ENCODE measurements at regions not wholly inside any gene's neighbourhood (a gene's known extent, or its start where the extent isn't known, plus 50 kb on each side); places are given as distances from the start of the nearest gene placed in this dataset.

DNA sequence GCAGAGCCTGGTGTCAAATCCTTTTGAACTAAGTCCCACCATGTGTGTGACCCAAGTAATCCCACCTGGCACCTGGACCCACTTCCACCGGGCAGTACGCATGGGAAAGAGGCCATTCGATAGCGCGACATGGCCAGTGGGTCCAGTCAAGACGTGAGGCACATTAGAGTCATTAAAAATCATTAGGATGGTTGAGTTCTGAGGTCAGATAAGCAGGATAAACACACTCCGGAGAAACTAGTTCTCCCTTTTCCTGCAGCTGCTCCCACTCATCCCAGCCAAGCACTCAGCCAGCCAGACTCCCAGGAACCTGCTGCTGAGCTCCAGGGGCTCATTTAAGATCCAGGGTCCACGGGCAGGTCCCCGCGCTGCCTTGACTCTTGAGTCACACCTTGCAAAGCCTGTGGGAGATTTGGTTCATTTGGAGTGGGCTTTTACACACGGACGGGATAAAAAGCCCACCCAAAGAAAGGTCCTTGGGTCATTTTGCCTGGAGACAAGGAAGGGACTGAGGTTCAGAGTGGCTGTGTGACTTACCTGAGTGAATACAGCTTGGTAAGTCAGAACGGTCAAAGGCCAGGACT lies 313.9 kb downstream of the BCL11B start:
- TF ChIP-seq ZFX (IDR thresholded peaks at IDR 0.05), result no peak
- TF ChIP-seq, protein P1, sequence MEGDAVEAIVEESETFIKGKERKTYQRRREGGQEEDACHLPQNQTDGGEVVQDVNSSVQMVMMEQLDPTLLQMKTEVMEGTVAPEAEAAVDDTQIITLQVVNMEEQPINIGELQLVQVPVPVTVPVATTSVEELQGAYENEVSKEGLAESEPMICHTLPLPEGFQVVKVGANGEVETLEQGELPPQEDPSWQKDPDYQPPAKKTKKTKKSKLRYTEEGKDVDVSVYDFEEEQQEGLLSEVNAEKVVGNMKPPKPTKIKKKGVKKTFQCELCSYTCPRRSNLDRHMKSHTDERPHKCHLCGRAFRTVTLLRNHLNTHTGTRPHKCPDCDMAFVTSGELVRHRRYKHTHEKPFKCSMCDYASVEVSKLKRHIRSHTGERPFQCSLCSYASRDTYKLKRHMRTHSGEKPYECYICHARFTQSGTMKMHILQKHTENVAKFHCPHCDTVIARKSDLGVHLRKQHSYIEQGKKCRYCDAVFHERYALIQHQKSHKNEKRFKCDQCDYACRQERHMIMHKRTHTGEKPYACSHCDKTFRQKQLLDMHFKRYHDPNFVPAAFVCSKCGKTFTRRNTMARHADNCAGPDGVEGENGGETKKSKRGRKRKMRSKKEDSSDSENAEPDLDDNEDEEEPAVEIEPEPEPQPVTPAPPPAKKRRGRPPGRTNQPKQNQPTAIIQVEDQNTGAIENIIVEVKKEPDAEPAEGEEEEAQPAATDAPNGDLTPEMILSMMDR (conservative IDR thresholded peaks at IDR 0.05), result no peak
- H3K27ac ChIP-seq, result no peak overlapping the region

DNA sequence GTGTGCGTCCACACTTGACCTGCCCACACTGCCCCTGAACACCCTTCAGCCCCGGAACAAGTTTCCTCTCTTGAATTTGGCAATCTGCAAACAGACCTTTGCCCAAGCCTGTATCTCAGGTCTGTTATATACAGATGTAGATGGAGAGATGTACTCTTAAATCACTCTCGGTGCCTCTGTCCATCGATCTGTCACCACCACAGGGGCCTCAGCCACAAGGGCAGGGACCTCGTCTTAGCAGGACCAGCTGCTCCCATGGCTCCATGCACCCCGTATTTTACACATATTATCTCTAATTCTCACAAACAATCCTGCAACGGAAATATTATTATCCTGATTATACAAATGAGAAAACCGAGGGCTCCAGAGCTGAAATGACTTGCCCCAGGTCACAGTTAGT lies 313.4 kb downstream of the BCL11B start:
- TF ChIP-seq ZFX (IDR thresholded peaks at IDR 0.05), result no peak
- TF ChIP-seq, protein P1 (conservative IDR thresholded peaks at IDR 0.05), result no peak
- H3K27ac ChIP-seq, result no peak overlapping the region

DNA sequence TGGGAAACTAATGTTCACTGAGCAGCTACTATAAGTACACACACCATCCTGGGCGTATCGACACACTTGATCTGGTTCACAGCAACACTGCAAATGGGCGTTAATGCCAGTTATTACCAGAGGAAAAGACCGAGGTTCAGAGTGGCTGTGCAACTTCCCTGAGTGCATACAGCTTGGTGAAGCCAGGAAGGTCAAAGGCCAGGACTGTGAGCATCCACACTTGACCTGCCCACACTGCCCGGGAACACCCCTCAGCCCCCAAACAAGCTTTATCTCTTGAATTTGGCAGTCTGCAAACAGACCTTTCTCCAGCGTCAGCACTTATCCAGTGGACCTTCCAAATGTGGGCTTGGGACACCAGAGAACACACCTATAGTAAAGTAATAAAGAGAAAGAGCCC lies 312.6 kb downstream of the BCL11B start:
- H3K27ac ChIP-seq, result no peak overlapping the region
- TF ChIP-seq, protein P1 (conservative IDR thresholded peaks at IDR 0.05), result no peak
- no peak for TF ChIP-seq ZFX (IDR thresholded peaks at IDR 0.05)

DNA sequence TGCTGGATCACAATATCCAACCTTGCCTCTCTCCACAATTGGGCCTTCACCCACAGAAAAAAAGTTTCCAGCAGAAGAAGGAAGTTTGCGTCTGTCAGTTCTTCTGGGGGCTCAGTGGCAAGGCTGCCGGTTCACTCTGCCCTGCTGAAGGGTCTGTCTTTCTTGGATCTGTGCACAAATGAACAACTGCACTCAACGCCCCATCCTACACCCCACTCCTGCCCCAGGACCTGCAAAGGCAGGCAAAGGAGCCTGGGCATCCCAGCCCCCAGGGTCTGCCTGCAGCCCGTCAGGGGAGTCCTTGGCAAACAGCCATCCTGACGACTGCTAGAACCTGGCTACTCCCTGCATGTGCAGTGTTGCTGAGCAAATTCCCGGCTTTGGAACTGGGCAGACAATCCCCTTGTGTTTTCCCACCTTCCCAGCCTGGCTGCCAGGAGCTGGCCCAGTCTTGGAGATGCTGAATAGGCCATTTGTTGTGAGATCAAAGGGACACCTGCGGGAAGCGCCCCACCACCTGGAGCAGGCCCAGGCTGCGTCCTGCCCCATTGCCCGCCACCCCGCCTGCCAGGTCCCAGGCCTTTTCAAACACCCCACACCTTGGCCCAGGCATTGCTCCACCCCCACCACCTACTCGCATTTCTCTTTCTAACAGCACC lies 311.9 kb downstream of the BCL11B start:
- TF ChIP-seq ZFX (IDR thresholded peaks at IDR 0.05), result no peak
- TF ChIP-seq, protein P1 (conservative IDR thresholded peaks at IDR 0.05), result no peak
- no peak overlapping the region for H3K27ac ChIP-seq

DNA sequence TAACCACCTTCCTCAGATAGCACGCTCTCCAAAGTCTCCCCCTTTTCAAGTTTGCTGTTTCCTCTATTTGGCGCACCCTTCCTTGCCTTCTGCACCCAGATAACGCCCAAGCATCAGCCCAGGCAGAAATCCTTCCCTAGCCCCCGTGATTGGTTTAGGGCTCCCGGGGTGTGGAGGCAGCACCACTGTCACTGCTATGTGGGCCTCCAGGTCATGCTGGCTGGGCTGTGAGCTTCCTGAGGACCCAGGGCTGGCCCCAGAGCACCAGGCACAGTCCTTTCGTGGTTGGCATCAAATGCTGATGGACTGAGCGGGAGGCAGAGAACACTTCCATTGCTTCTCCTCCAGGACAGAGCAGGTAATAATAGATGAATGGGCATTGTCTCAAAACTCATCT lies 311.4 kb downstream of the BCL11B start:
- TF ChIP-seq, protein P1 (conservative IDR thresholded peaks at IDR 0.05), result no peak
- TF ChIP-seq ZFX (IDR thresholded peaks at IDR 0.05), result no peak
- no peak overlapping the region for H3K27ac ChIP-seq

DNA sequence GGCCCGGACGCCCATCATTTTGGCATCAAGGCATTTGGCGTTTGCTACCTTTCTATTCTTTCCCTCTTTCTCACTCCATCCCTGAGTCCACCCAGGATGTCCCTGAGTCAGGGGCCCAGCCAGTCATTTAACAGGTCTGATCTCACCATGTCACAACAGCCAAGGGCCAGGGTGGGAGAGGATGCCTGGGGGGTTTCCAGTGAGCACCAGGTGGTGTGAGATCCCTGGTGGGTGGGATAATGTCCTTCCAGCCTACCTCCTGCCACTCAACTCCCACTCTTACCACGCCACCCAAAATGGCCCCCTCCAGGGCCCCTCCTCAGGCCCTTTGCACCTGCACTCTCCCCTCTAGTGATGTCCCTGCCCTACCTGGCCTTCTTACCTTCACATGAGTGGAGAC lies 310.8 kb downstream of the BCL11B start:
- no peak overlapping the region for H3K27ac ChIP-seq
- TF ChIP-seq, protein P1 (conservative IDR thresholded peaks at IDR 0.05), result no peak
- TF ChIP-seq ZFX (IDR thresholded peaks at IDR 0.05), result no peak

DNA sequence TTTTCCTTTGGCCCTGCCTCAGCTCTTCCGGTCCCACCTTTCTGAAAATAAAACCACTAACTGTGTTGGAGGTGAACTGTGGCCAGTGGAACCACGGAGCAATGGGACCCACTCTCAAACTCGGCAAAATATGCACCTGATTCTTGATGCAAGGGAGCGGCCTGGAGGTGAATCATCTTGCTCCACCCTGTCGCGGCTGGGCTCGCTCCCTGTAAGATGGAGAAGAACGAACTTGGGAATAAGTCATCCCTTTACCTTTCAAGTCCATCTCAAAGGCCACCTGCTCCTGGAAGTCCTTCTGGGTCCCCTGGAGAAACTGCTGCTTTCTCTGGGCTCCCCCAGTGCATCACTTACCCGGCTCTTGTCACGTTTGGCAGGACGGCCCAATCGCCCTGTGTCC lies 309.9 kb downstream of the BCL11B start:
- TF ChIP-seq ZFX (IDR thresholded peaks at IDR 0.05), result no peak
- TF ChIP-seq, protein P1 (conservative IDR thresholded peaks at IDR 0.05), result no peak
- no peak overlapping the region for H3K27ac ChIP-seq
